ENCODE measurements at regions not wholly inside any gene's neighbourhood (a gene's known extent, or its start where the extent isn't known, plus 50 kb on each side); places are given as distances from the start of the nearest gene placed in this dataset.
A peak's percentile ranks its signal among the peaks of the same experiment; 100 is the strongest.

GRCh38 chr5:40017135-40017534 is 592.4 kb upstream of the DAB2 start:
- DNase-seq (ENCODE audit: low read depth in 4 of 4, low spot score in 3 of 4): no peak

DNA sequence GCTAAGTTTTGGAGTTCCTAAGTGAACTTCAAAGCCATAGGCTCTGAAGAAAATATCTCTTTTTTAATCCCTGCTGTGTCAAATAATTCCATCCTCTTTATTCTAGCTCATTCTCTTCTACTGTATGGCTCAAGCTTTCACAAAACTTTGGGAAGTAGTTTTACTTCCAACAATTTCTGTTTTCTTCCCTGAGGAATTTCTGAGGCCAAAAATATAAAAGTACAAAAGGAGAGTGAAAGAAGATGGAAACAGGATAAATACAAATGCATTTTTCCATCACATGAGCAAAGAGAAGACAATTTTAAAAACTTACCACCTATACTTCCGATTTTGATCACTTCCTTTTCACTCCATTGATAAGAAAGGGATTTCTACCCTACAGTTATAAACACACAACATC is 585.7 kb upstream of the DAB2 start:
- no peak for DNase-seq (ENCODE audit: low read depth in 4 of 4, low spot score in 3 of 4)

- DNase-seq (ENCODE audit: low read depth in 4 of 4, low spot score in 3 of 4): no peak
Observed at GRCh38 chr5:40006260-40006659, 581.5 kb upstream of the DAB2 start.

GRCh38 chr5:40001796-40002195 is 577.0 kb upstream of the DAB2 start:
- DNase-seq (ENCODE audit: low read depth in 4 of 4, low spot score in 3 of 4): no peak

- no peak for DNase-seq (ENCODE audit: low read depth in 4 of 4, low spot score in 3 of 4)
Observed at GRCh38 chr5:39998518-39998917, 573.7 kb upstream of the DAB2 start.

GRCh38 chr5:39995990-39996389 is 571.2 kb upstream of the DAB2 start:
- no peak for DNase-seq (ENCODE audit: low read depth in 4 of 4, low spot score in 3 of 4)

- no peak for DNase-seq (ENCODE audit: low read depth in 4 of 4, low spot score in 3 of 4)
Observed at GRCh38 chr5:39992617-39993202, 567.9 kb upstream of the DAB2 start.

DNA sequence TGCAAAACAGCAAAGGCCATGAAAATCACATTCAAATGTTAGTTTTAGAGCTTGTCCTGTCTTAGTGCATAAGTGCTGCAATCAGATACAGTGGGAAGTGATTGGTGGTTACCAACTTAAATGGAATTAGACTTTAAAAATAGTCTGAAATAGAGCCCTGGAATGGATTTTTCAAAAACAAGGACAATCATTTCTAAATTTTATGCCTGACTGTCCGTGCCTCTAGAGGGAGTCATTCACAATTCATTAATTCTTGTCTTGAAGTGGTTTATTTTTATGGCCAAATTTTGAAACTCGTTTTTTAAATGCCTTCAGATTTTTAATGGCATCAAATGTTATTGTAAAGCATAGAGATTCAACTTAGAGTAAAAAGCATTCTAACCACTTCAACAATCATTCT is 561.8 kb upstream of the DAB2 start:
- DNase-seq (ENCODE audit: low read depth in 4 of 4, low spot score in 3 of 4): no peak

GRCh38 chr5:39980056-39980455 is 555.3 kb upstream of the DAB2 start:
- DNase-seq (ENCODE audit: low read depth in 4 of 4, low spot score in 3 of 4): no peak

- no peak for DNase-seq (ENCODE audit: low read depth in 4 of 4, low spot score in 3 of 4)
Observed at GRCh38 chr5:39977066-39977655, 552.4 kb upstream of the DAB2 start.

- DNase-seq (ENCODE audit: low read depth in 4 of 4, low spot score in 3 of 4): no peak
Observed at GRCh38 chr5:39970117-39970798, 545.5 kb upstream of the DAB2 start.

- no peak for DNase-seq (ENCODE audit: low read depth in 4 of 4, low spot score in 3 of 4)
Observed at GRCh38 chr5:39968381-39968780, 543.6 kb upstream of the DAB2 start.

DNA sequence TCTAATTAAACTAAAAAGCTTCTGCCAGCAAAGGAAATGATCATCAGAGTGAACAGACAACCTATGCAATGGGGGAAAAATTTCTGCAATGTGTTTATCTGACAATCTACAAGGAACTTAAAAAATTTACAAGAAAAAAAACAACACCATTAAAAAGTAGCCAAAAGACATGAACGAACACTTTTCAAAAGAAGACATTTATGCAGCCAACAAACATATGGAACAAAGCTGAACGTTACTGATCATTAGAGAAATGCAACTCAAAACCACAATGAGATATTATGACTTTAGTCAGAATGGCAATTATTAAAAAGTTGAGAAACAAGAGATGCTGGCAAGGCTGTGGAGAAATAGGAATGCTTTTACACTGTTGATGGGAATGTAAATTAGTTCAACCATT is 530.4 kb upstream of the DAB2 start:
- no peak for DNase-seq (ENCODE audit: low read depth in 4 of 4, low spot score in 3 of 4)

DNA sequence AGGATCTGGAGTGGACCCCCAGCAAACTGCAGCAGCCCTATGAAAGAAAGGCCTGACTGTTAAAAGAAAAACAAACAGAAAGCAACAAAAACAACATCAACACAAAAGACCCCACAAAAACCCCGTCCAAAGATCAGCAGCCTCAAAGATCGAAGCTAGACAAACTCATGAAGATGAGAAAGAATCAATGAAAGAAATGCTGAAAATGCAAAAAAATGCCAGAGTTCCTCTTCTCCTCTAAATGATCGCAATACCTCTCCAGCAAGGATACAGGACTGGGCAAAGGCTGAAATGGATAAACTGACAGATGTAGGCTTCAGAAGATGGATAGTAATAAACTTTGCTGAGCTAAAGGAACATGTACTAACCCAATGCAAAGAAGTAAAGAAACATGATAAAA is 526.3 kb upstream of the DAB2 start:
- DNase-seq (ENCODE audit: low read depth in 4 of 4, low spot score in 3 of 4): no peak

GRCh38 chr5:39948867-39949468 is 524.2 kb upstream of the DAB2 start:
- peak; percentile 44 to 58 (median 50) for DNase-seq (ENCODE audit: low read depth in 4 of 4, low spot score in 3 of 4)

GRCh38 chr5:39948341-39948740 is 523.6 kb upstream of the DAB2 start:
- DNase-seq (ENCODE audit: low read depth in 4 of 4, low spot score in 3 of 4): no peak

DNA sequence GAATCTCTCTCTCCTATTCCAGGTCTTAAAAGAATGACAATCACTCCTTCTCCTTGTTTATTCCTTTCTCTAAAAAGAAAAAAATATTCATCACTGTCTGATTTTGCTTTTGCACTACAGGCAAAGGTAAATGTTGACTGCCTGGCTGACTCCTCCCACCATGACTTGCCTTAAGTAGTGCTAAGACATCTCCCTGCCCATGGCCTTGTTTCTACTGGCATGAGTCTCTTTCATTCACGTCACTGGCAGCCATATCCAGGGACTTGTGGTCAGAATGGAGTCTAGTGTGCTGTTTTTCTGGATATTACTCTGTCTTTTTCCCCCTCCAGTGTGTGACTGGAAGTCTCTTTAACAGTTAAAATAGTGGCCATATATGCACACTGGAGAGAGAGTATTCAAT is 522.9 kb upstream of the DAB2 start:
- DNase-seq (ENCODE audit: low read depth in 4 of 4, low spot score in 3 of 4): no peak

DNA sequence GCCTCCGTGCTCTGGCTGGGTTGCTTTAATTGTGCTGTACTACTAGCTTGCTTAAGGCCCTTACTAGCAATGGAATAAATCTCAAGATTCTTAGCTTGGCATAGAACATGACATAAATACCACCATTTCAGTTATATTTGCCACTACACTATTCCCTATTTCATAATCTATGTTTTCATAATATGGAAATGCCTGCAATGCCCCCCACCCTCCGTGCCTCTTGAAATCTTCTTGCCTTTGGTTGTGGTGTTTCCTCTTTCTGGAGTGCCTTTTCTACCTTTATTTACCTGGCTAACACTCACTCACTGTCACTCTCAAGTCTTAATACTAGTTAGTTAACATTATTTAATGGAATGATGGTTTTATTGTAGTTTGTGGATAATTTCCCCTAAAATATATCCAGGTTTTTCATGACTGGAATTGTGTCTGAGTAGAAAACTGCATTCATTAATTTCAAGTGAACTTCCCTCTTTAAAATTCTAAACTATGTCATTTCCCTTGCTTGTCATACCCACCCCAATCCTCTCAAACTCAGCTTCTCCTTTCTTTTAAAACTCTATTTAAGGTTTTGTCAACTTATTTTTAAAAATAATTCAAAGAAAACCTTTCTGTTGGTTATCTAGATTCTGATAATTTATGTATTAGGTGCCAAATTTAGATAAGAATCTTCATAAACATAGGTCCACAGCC is 521.7 kb upstream of the DAB2 start:
- no peak for DNase-seq (ENCODE audit: low read depth in 4 of 4, low spot score in 3 of 4)

DNA sequence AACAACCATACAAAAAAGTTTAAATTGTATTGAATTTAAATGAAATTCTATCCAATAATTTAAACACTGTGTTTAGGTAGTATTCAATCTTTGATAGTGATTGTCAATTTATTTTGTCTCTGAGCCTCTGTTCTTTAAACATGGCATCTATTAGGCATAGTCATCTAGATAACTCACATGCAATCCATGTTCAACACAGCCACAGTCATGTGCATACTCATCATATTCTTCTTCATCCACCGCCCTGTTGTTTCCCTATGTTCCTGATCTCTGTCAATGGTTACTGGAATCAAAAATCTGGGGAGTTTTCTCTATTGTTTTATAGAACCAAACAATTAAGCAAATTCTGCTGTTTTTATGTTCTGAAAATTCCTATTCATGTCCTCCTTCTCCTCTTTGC is 521.1 kb upstream of the DAB2 start:
- no peak for DNase-seq (ENCODE audit: low read depth in 4 of 4, low spot score in 3 of 4)

GRCh38 chr5:39943811-39944210 is 519.0 kb upstream of the DAB2 start:
- no peak for DNase-seq (ENCODE audit: low read depth in 4 of 4, low spot score in 3 of 4)

GRCh38 chr5:39942606-39943005 is 517.8 kb upstream of the DAB2 start:
- DNase-seq (ENCODE audit: low read depth in 4 of 4, low spot score in 3 of 4): no peak
